IPS-NIHi7 (cell line): ENCODE measurements at regions not wholly inside any gene's neighbourhood (a gene's known extent, or its start where the extent isn't known, plus 50 kb on each side); places are given as distances from the start of the nearest gene placed in this dataset.

Experiments used
- DNase-seq: peaks from one replicate; pipeline ENCODE4 v3.0.0; 2012; ENCODE audit warnings: mixed read lengths; ENCODE audit errors: extremely low spot score

- no peak for DNase-seq
Observed at GRCh38 chr15:85941186-85941855, 138.3 kb upstream of the AGBL1 start.

- DNase-seq, result no peak
Observed at GRCh38 chr15:85942632-85943031, 137.0 kb upstream of the AGBL1 start.

- DNase-seq, result no peak
Observed at GRCh38 chr15:85943151-85943550, 136.5 kb upstream of the AGBL1 start.

- no peak for DNase-seq
Observed at GRCh38 chr15:85943791-85944190, 135.9 kb upstream of the AGBL1 start.

GRCh38 chr15:85947021-85947420 lies 132.7 kb upstream of the AGBL1 start:
- no peak for DNase-seq

- DNase-seq, result no peak
Observed at GRCh38 chr15:85947936-85948335, 131.7 kb upstream of the AGBL1 start.

- DNase-seq, result no peak
Observed at GRCh38 chr15:85950101-85950500, 129.6 kb upstream of the AGBL1 start.

- DNase-seq, result no peak
Observed at GRCh38 chr15:85954586-85954985, 125.1 kb upstream of the AGBL1 start.

GRCh38 chr15:85955501-85956391 lies 123.9 kb upstream of the AGBL1 start:
- DNase-seq, result no peak

- no peak for DNase-seq
Observed at GRCh38 chr15:85956532-85957275, 123.0 kb upstream of the AGBL1 start.

GRCh38 chr15:85959611-85960010 lies 120.1 kb upstream of the AGBL1 start:
- no peak for DNase-seq

- no peak for DNase-seq
Observed at GRCh38 chr15:85960381-85960780, 119.3 kb upstream of the AGBL1 start.

GRCh38 chr15:85961821-85962220 lies 117.8 kb upstream of the AGBL1 start:
- no peak for DNase-seq

GRCh38 chr15:85963262-85963760 lies 116.4 kb upstream of the AGBL1 start:
- DNase-seq, result no peak

- no peak for DNase-seq
Observed at GRCh38 chr15:85964471-85964870, 115.2 kb upstream of the AGBL1 start.

GRCh38 chr15:85967553-85967952 lies 112.1 kb upstream of the AGBL1 start:
- DNase-seq, result no peak

GRCh38 chr15:85972805-85973540 lies 106.7 kb upstream of the AGBL1 start:
- no peak for DNase-seq

- peak; percentile 19 for DNase-seq
Observed at GRCh38 chr15:85973584-85974347, 105.9 kb upstream of the AGBL1 start.

- DNase-seq, result no peak
Observed at GRCh38 chr15:85974348-85974705, 105.3 kb upstream of the AGBL1 start.

- no peak for DNase-seq
Observed at GRCh38 chr15:85974742-85975141, 104.9 kb upstream of the AGBL1 start.

GRCh38 chr15:85976102-85976501 lies 103.6 kb upstream of the AGBL1 start:
- DNase-seq, result no peak
